ENCODE measurements at regions not wholly inside any gene's neighbourhood (a gene's known extent, or its start where the extent isn't known, plus 50 kb on each side); places are given as distances from the start of the nearest gene placed in this dataset.

GRCh38 chr1:55639526-55639925 lies 424.4 kb upstream of the USP24 start:
- CTCF ChIA-PET (ENCODE audit: unreplicated experiment): no interaction called here
- Histone ChIP-seq H3K27ac (ENCODE audit: low read depth, low read length, poor library complexity, severe bottlenecking) (no peak overlapping the region), H3K4me2 (ENCODE audit: low read length) (no peak overlapping the region), H3K9me3 (ENCODE audit: low read length) (no peaks in the 10 kb centered on the region), H3K9me2 (ENCODE audit: insufficient read depth, low read length) (no peaks in the 10 kb centered on the region), H4K20me1 (ENCODE audit: insufficient read depth, low read length) (no peaks in the 10 kb centered on the region), H3K79me2 (ENCODE audit: insufficient read depth, low read depth, low read length) (no peaks in the 10 kb centered on the region), H3K4me3 (ENCODE audit: low read depth, low read length, poor library complexity, severe bottlenecking) (no peak overlapping the region), H3K4me1 (ENCODE audit: insufficient read depth, low read length, poor library complexity, severe bottlenecking) (no peaks in the 10 kb centered on the region), H3K36me3 (ENCODE audit: insufficient read depth, low read length) (no peaks in the 10 kb centered on the region), H2AFZ (ENCODE audit: low read length) (no peak overlapping the region)
- intact Hi-C loops (cut with micrococcal nuclease; ENCODE audit: unreplicated experiment): no loop called here
- no TSS peak for BruUV-seq (replicated peaks)
- DNase-seq (ENCODE audit: low spot score): no peak
- TF ChIP-seq CTCF (conservative IDR thresholded peaks at IDR 0.05; ENCODE audit: low read length) (no peak), EZH2phosphoT487 (IDR thresholded peaks at IDR 0.05; ENCODE audit: borderline replicate concordance, low read depth, low read length) (no peak)
- POLR2A ChIA-PET: interaction anchor here (1.0 kb wide), 1 partner anchor 15 kb away, joined by 3 read pairs; no protein-coding TSS in a partner anchor

DNA sequence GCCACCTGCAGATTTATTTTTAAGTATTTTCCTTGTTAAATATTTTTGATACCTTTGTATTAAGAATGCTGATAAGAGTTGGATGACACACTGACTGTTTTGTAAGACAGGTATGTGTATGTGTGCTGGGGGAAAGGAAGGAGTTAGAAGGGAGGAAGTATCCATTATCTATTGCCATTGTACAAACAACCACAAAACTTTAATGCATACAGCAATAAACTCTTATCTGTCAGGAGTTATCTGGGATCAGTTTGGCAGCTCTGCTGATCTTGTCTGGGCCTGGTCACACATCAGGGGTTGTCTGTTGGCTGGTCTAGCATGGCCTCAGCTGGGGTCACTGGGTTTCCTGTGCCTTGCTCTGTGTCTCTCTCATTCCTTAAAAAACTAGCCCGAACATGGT lies 423.9 kb upstream of the USP24 start:
- no peaks in the 10 kb centered on the region for H3K9me2 ChIP-seq (ENCODE audit: insufficient read depth, low read length)
- H3K27ac ChIP-seq (ENCODE audit: low read depth, low read length, poor library complexity, severe bottlenecking): no peak overlapping the region
- CTCF ChIA-PET (ENCODE audit: unreplicated experiment): no interaction called here
- H3K9me3 ChIP-seq (ENCODE audit: low read length): no peaks in the 10 kb centered on the region
- no peak for DNase-seq (ENCODE audit: low spot score)
- intact Hi-C loops (cut with micrococcal nuclease; ENCODE audit: unreplicated experiment): no loop called here
- POLR2A ChIA-PET: no interaction called here
- no peaks in the 10 kb centered on the region for H3K36me3 ChIP-seq (ENCODE audit: insufficient read depth, low read length)
- H3K4me1 ChIP-seq (ENCODE audit: insufficient read depth, low read length, poor library complexity, severe bottlenecking): no peaks in the 10 kb centered on the region
- BruUV-seq (replicated peaks): no TSS peak
- no peaks in the 10 kb centered on the region for H4K20me1 ChIP-seq (ENCODE audit: insufficient read depth, low read length)
- no peak overlapping the region for H3K4me2 ChIP-seq (ENCODE audit: low read length)
- no peaks in the 10 kb centered on the region for H3K79me2 ChIP-seq (ENCODE audit: insufficient read depth, low read depth, low read length)
- TF ChIP-seq EZH2phosphoT487 (IDR thresholded peaks at IDR 0.05; ENCODE audit: borderline replicate concordance, low read depth, low read length) (no peak), CTCF (conservative IDR thresholded peaks at IDR 0.05; ENCODE audit: low read length) (no peak)
- no peak overlapping the region for H2AFZ ChIP-seq (ENCODE audit: low read length)
- H3K4me3 ChIP-seq (ENCODE audit: low read depth, low read length, poor library complexity, severe bottlenecking): no peak overlapping the region

GRCh38 chr1:55636696-55637095 lies 421.5 kb upstream of the USP24 start:
- Histone ChIP-seq H3K79me2 (ENCODE audit: insufficient read depth, low read depth, low read length) (no peaks in the 10 kb centered on the region), H3K4me2 (ENCODE audit: low read length) (no peak overlapping the region), H3K4me3 (ENCODE audit: low read depth, low read length, poor library complexity, severe bottlenecking) (no peak overlapping the region), H3K9me3 (ENCODE audit: low read length) (no peaks in the 10 kb centered on the region), H3K4me1 (ENCODE audit: insufficient read depth, low read length, poor library complexity, severe bottlenecking) (no peaks in the 10 kb centered on the region), H4K20me1 (ENCODE audit: insufficient read depth, low read length) (no peaks in the 10 kb centered on the region), H3K9me2 (ENCODE audit: insufficient read depth, low read length) (no peaks in the 10 kb centered on the region), H2AFZ (ENCODE audit: low read length) (no peak overlapping the region), H3K36me3 (ENCODE audit: insufficient read depth, low read length) (no peaks in the 10 kb centered on the region), H3K27ac (ENCODE audit: low read depth, low read length, poor library complexity, severe bottlenecking) (no peak overlapping the region)
- DNase-seq (ENCODE audit: low spot score): no peak
- ChIA-PET CTCF (ENCODE audit: unreplicated experiment) (no interaction called here), POLR2A (no interaction called here)
- BruUV-seq (replicated peaks): no TSS peak
- intact Hi-C loops (cut with micrococcal nuclease; ENCODE audit: unreplicated experiment): no loop called here
- TF ChIP-seq EZH2phosphoT487 (IDR thresholded peaks at IDR 0.05; ENCODE audit: borderline replicate concordance, low read depth, low read length) (no peak), CTCF (conservative IDR thresholded peaks at IDR 0.05; ENCODE audit: low read length) (no peak)
